ENCODE measurements at regions not wholly inside any gene's neighbourhood (a gene's known extent, or its start where the extent isn't known, plus 50 kb on each side); places are given as distances from the start of the nearest gene placed in this dataset.

DNA sequence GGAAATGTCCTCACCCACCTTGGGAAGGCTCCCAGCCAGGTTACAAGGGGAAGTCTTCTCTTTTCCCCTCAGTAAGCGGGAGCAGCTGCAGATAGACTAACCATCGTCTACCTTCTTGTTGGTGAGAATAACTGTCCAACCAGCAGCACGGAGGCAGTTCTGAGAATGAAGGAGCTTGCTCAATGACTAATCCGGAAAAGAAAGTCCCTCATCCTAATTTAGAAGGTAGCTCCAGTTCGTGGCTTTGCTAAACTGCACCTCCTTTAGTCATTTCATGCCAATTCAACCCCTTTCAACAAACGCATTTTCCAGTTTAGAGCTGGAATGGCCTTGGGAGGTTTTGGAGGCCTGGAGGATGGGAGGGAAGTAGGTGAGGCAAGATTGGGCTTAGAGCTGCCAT, 527.4 kb upstream of the PROK2 start:
- TF ChIP-seq, protein P1, sequence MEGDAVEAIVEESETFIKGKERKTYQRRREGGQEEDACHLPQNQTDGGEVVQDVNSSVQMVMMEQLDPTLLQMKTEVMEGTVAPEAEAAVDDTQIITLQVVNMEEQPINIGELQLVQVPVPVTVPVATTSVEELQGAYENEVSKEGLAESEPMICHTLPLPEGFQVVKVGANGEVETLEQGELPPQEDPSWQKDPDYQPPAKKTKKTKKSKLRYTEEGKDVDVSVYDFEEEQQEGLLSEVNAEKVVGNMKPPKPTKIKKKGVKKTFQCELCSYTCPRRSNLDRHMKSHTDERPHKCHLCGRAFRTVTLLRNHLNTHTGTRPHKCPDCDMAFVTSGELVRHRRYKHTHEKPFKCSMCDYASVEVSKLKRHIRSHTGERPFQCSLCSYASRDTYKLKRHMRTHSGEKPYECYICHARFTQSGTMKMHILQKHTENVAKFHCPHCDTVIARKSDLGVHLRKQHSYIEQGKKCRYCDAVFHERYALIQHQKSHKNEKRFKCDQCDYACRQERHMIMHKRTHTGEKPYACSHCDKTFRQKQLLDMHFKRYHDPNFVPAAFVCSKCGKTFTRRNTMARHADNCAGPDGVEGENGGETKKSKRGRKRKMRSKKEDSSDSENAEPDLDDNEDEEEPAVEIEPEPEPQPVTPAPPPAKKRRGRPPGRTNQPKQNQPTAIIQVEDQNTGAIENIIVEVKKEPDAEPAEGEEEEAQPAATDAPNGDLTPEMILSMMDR (IDR thresholded peaks at IDR 0.05): no peak
- TF ChIP-seq EZH2 (IDR thresholded peaks at IDR 0.05): no peak
- no peak for TF ChIP-seq EZH2phosphoT487 (IDR thresholded peaks at IDR 0.05)
